ENCODE measurements at regions not wholly inside any gene's neighbourhood (a gene's known extent, or its start where the extent isn't known, plus 50 kb on each side); places are given as distances from the start of the nearest gene placed in this dataset.

GRCh38 chr3:22792533-22792932 is 410.6 kb upstream of the UBE2E2 start:
- Histone ChIP-seq H3K27ac (replicated peaks; ENCODE audit: low read length) (no peak overlapping the region), H3K23ac (ENCODE audit: low read depth, low read length, poor library complexity) (no peak overlapping the region), H3K4ac (ENCODE audit: low read length) (no peak overlapping the region), H3K9me3 (replicated peaks in 1 of 2; ENCODE audit: control insufficient read depth in 2 of 2, insufficient read depth in 1 of 2, low read depth in 1 of 2, low read length in 2 of 2) (no peaks in the 10 kb centered on the region), H2BK120ac (ENCODE audit: low read depth, low read length) (no peak overlapping the region), H3K27me3 (ENCODE audit: control insufficient read depth in 3 of 3, insufficient read depth in 3 of 3, low read depth in 1 of 3, low read length in 3 of 3) (no peaks in the 10 kb centered on the region), H3K36me3 (replicated peaks in 1 of 2; ENCODE audit: control insufficient read depth in 2 of 2, insufficient read depth in 2 of 2, low read length in 2 of 2) (no peaks in the 10 kb centered on the region), H3K4me1 (ENCODE audit: control insufficient read depth in 2 of 2, insufficient read depth in 1 of 2, low read depth in 1 of 2, low read length in 2 of 2) (no peaks in the 10 kb centered on the region), H3K9ac (ENCODE audit: low read depth, low read length, poor library complexity) (no peak overlapping the region), H3K18ac (ENCODE audit: low read length) (no peak overlapping the region), H2BK12ac (ENCODE audit: low read length) (no peak overlapping the region), H3K14ac (ENCODE audit: low read length) (no peak overlapping the region), H4K8ac (ENCODE audit: low read depth, low read length) (no peak overlapping the region), H2BK5ac (ENCODE audit: low read length) (no peak overlapping the region), H2BK15ac (ENCODE audit: low read length) (no peak overlapping the region), H3K4me2 (ENCODE audit: insufficient read depth, low read length, poor library complexity, severe bottlenecking) (no peak overlapping the region), H4K91ac (ENCODE audit: low read depth, low read length, poor library complexity) (no peak overlapping the region), H3K4me3 (ENCODE audit: low read length in 2 of 2) (no peak overlapping the region), H2AK5ac (ENCODE audit: low read depth, low read length) (no peak overlapping the region), H3K79me1 (ENCODE audit: low read depth, low read length) (no peaks in the 10 kb centered on the region), H2AFZ (ENCODE audit: low read length) (no peak overlapping the region)
- DNase-seq (ENCODE audit: low spot score) = no peak
- no CpG with 5 or more reads among the region's 5 CpGs for WGBS, 2 donors (ENCODE audit: extremely low coverage in 2 of 2, insufficient read length in 2 of 2, insufficient replicate concordance in 1 of 2)

GRCh38 chr3:22795917-22796316 is 407.2 kb upstream of the UBE2E2 start:
- WGBS, 2 donors (ENCODE audit: extremely low coverage in 2 of 2, insufficient read length in 2 of 2, insufficient replicate concordance in 1 of 2) = no CpG with 5 or more reads among the region's 2 CpGs
- Histone ChIP-seq H3K4me3 (ENCODE audit: low read length in 2 of 2) (no peak overlapping the region), H2BK120ac (ENCODE audit: low read depth, low read length) (no peak overlapping the region), H3K27ac (replicated peaks; ENCODE audit: low read length) (no peak overlapping the region), H2AFZ (ENCODE audit: low read length) (no peak overlapping the region), H3K4me1 (ENCODE audit: control insufficient read depth in 2 of 2, insufficient read depth in 1 of 2, low read depth in 1 of 2, low read length in 2 of 2) (no peaks in the 10 kb centered on the region), H3K27me3 (ENCODE audit: control insufficient read depth in 3 of 3, insufficient read depth in 3 of 3, low read depth in 1 of 3, low read length in 3 of 3) (no peaks in the 10 kb centered on the region), H3K23ac (ENCODE audit: low read depth, low read length, poor library complexity) (no peak overlapping the region), H3K14ac (ENCODE audit: low read length) (no peak overlapping the region), H3K18ac (ENCODE audit: low read length) (no peak overlapping the region), H3K9ac (ENCODE audit: low read depth, low read length, poor library complexity) (no peak overlapping the region), H2BK12ac (ENCODE audit: low read length) (no peak overlapping the region), H3K36me3 (replicated peaks in 1 of 2; ENCODE audit: control insufficient read depth in 2 of 2, insufficient read depth in 2 of 2, low read length in 2 of 2) (no peaks in the 10 kb centered on the region), H3K9me3 (replicated peaks in 1 of 2; ENCODE audit: control insufficient read depth in 2 of 2, insufficient read depth in 1 of 2, low read depth in 1 of 2, low read length in 2 of 2) (no peaks in the 10 kb centered on the region), H2AK5ac (ENCODE audit: low read depth, low read length) (no peak overlapping the region), H4K91ac (ENCODE audit: low read depth, low read length, poor library complexity) (no peak overlapping the region), H3K4me2 (ENCODE audit: insufficient read depth, low read length, poor library complexity, severe bottlenecking) (no peak overlapping the region), H3K79me1 (ENCODE audit: low read depth, low read length) (no peaks in the 10 kb centered on the region), H3K4ac (ENCODE audit: low read length) (no peak overlapping the region), H2BK15ac (ENCODE audit: low read length) (no peak overlapping the region), H2BK5ac (ENCODE audit: low read length) (no peak overlapping the region), H4K8ac (ENCODE audit: low read depth, low read length) (no peak overlapping the region)
- no peak for DNase-seq (ENCODE audit: low spot score)

- Histone ChIP-seq H3K18ac (ENCODE audit: low read length) (no peak overlapping the region), H2BK120ac (ENCODE audit: low read depth, low read length) (no peak overlapping the region), H2BK15ac (ENCODE audit: low read length) (no peak overlapping the region), H3K14ac (ENCODE audit: low read length) (no peak overlapping the region), H3K27me3 (ENCODE audit: control insufficient read depth in 3 of 3, insufficient read depth in 3 of 3, low read depth in 1 of 3, low read length in 3 of 3) (no peaks in the 10 kb centered on the region), H4K91ac (ENCODE audit: low read depth, low read length, poor library complexity) (no peak overlapping the region), H4K8ac (ENCODE audit: low read depth, low read length) (no peak overlapping the region), H3K4me2 (ENCODE audit: insufficient read depth, low read length, poor library complexity, severe bottlenecking) (no peak overlapping the region), H3K27ac (replicated peaks; ENCODE audit: low read length) (no peak overlapping the region), H2BK5ac (ENCODE audit: low read length) (no peak overlapping the region), H3K4ac (ENCODE audit: low read length) (no peak overlapping the region), H3K4me1 (ENCODE audit: control insufficient read depth in 2 of 2, insufficient read depth in 1 of 2, low read depth in 1 of 2, low read length in 2 of 2) (no peaks in the 10 kb centered on the region), H2BK12ac (ENCODE audit: low read length) (no peak overlapping the region), H2AK5ac (ENCODE audit: low read depth, low read length) (no peak overlapping the region), H3K79me1 (ENCODE audit: low read depth, low read length) (no peaks in the 10 kb centered on the region), H3K4me3 (ENCODE audit: low read length in 2 of 2) (no peak overlapping the region), H2AFZ (ENCODE audit: low read length) (no peak overlapping the region), H3K23ac (ENCODE audit: low read depth, low read length, poor library complexity) (no peak overlapping the region), H3K36me3 (replicated peaks in 1 of 2; ENCODE audit: control insufficient read depth in 2 of 2, insufficient read depth in 2 of 2, low read length in 2 of 2) (no peaks in the 10 kb centered on the region), H3K9me3 (replicated peaks in 1 of 2; ENCODE audit: control insufficient read depth in 2 of 2, insufficient read depth in 1 of 2, low read depth in 1 of 2, low read length in 2 of 2) (no peaks in the 10 kb centered on the region), H3K9ac (ENCODE audit: low read depth, low read length, poor library complexity) (no peak overlapping the region)
- DNase-seq (ENCODE audit: low spot score) = no peak
- WGBS, 2 donors (ENCODE audit: extremely low coverage in 2 of 2, insufficient read length in 2 of 2, insufficient replicate concordance in 1 of 2) = no CpG with 5 or more reads among the region's 3 CpGs
Measured at GRCh38 chr3:22798461-22798860, 404.7 kb upstream of the UBE2E2 start.

GRCh38 chr3:22819209-22819608 is 383.9 kb upstream of the UBE2E2 start:
- Histone ChIP-seq H3K27ac (replicated peaks; ENCODE audit: low read length) (no peak overlapping the region), H2AK5ac (ENCODE audit: low read depth, low read length) (no peak overlapping the region), H3K4ac (ENCODE audit: low read length) (no peak overlapping the region), H3K23ac (ENCODE audit: low read depth, low read length, poor library complexity) (no peak overlapping the region), H3K4me1 (ENCODE audit: control insufficient read depth in 2 of 2, insufficient read depth in 1 of 2, low read depth in 1 of 2, low read length in 2 of 2) (no peaks in the 10 kb centered on the region), H2AFZ (ENCODE audit: low read length) (no peak overlapping the region), H3K18ac (ENCODE audit: low read length) (no peak overlapping the region), H2BK12ac (ENCODE audit: low read length) (no peak overlapping the region), H2BK5ac (ENCODE audit: low read length) (no peak overlapping the region), H3K9ac (ENCODE audit: low read depth, low read length, poor library complexity) (no peak overlapping the region), H4K8ac (ENCODE audit: low read depth, low read length) (no peak overlapping the region), H2BK120ac (ENCODE audit: low read depth, low read length) (no peak overlapping the region), H3K14ac (ENCODE audit: low read length) (no peak overlapping the region), H2BK15ac (ENCODE audit: low read length) (no peak overlapping the region), H4K91ac (ENCODE audit: low read depth, low read length, poor library complexity) (no peak overlapping the region), H3K79me1 (ENCODE audit: low read depth, low read length) (no peaks in the 10 kb centered on the region), H3K36me3 (replicated peaks in 1 of 2; ENCODE audit: control insufficient read depth in 2 of 2, insufficient read depth in 2 of 2, low read length in 2 of 2) (no peaks in the 10 kb centered on the region), H3K4me3 (ENCODE audit: low read length in 2 of 2) (no peak overlapping the region), H3K27me3 (ENCODE audit: control insufficient read depth in 3 of 3, insufficient read depth in 3 of 3, low read depth in 1 of 3, low read length in 3 of 3) (no peaks in the 10 kb centered on the region), H3K4me2 (ENCODE audit: insufficient read depth, low read length, poor library complexity, severe bottlenecking) (no peak overlapping the region), H3K9me3 (replicated peaks in 1 of 2; ENCODE audit: control insufficient read depth in 2 of 2, insufficient read depth in 1 of 2, low read depth in 1 of 2, low read length in 2 of 2) (no peaks in the 10 kb centered on the region)
- DNase-seq (ENCODE audit: low spot score) = no peak
- no CpG with 5 or more reads among the region's 2 CpGs for WGBS, 2 donors (ENCODE audit: extremely low coverage in 2 of 2, insufficient read length in 2 of 2, insufficient replicate concordance in 1 of 2)
